Transverse colon (tissue), 4 donors: ENCODE measurements at regions not wholly inside any gene's neighbourhood (a gene's known extent, or its start where the extent isn't known, plus 50 kb on each side); places are given as distances from the start of the nearest gene placed in this dataset.
"Not testable (repeated sequence)": the region's sequence is repeated elsewhere in the genome, so short reads cannot be mapped to it uniquely, and the experiment has no call there.

Source experiments
- DNase-seq: peaks from one replicate; pipeline ENCODE4 v3.0.0-alpha.2; 2019
- H3K27ac ChIP-seq, 4 donors: fragments of 200-600 bp; sonication (generic); 2 replicates each; pipeline ENCODE4 v1.5.1; 2016 to 2018; ENCODE audit warnings: inconsistent platforms in 4 of 4
- H3K27me3 ChIP-seq: fragments of 200-600 bp; sonication (generic); 2 replicates; pipeline ENCODE4 v1.5.1; 2017; ENCODE audit warnings: inconsistent platforms
- H3K36me3 ChIP-seq, 4 donors: fragments of 200-600 bp; sonication (generic); 2 replicates each; pipeline ENCODE4 v1.5.1; 2017 to 2019; ENCODE audit warnings: inconsistent platforms in 4 of 4
- H3K4me1 ChIP-seq, 4 donors: fragments of 200-600 bp; sonication (generic); 2 replicates each; pipeline ENCODE4 v1.5.1; 2017 to 2020; ENCODE audit warnings: inconsistent platforms in 4 of 4
- H3K4me3 ChIP-seq, 4 donors: fragments of 200-600 bp; sonication (generic); 1 replicate in 1 of 4; 2 replicates in 3 of 4; pipeline versions ENCODE4 v1.5.1 to v1.6.1; 2017 to 2019; ENCODE audit warnings: inconsistent platforms in 4 of 4
- H3K9me3 ChIP-seq, 2 donors: fragments of 200-600 bp; sonication (generic); 2 replicates each; pipeline ENCODE4 v1.5.1; 2017 to 2019; ENCODE audit warnings: inconsistent platforms in 2 of 2
- CTCF ChIP-seq, 5 experiments: fragments of 200-600 bp in 3 of 5; fragments of 450-650 bp in 2 of 5; sonication (generic) in 3 of 5; IDR thresholded peaks; 1 replicate in 2 of 5; 2 replicates in 3 of 5; pipeline ENCODE4 v1.5.1; 2016 to 2017; ENCODE audit warnings: antibody characterized with exemption in 5 of 5, inconsistent platforms in 3 of 5, mild to moderate bottlenecking in 2 of 5, moderate library complexity in 1 of 5
- EP300 ChIP-seq: sonication (generic); formaldehyde crosslinking; IDR thresholded peaks from one replicate; pipeline ENCODE4 v1.6.1; 2017; ENCODE audit warnings: antibody characterized with exemption, low read depth
- POLR2A ChIP-seq: fragments of 450-650 bp; IDR thresholded peaks from one replicate; pipeline ENCODE4 v1.6.1; 2016; ENCODE audit warnings: antibody characterized with exemption, mild to moderate bottlenecking, moderate library complexity
- POLR2AphosphoS5 ChIP-seq, 3 donors: sonication (generic); formaldehyde crosslinking; IDR thresholded peaks; one replicate each; pipeline ENCODE4 v1.6.1; 2016; ENCODE audit warnings: antibody characterized with exemption in 3 of 3
- WGBS, 2 donors: methylation state at CpG; one replicate each; pipeline ENCODE4 v1.1.5; 2018; ENCODE audit warnings: low coverage in 1 of 2; 5-methylcytosine and 5-hydroxymethylcytosine counted together
- in situ Hi-C, 4 donors: fragments of 200-750 bp; cut with MboI; loops; one replicate each; pipeline versions ENCODE4 v1.15.0 to v1.15.1; 2017; ENCODE audit warnings: low sequenced_read_pairs in 3 of 4, low pct_ligation_motif_present in 1 of 4, low pct_unique_long_range_greater_than_20kb in 1 of 4
- intact Hi-C: fragments of 100-400 bp; cut with DNase I; formaldehyde crosslinking; loops from one replicate; pipeline ENCODE4 v1.15.1; 2023; ENCODE audit warnings: low total_unique reads
- small RNA-seq, 4 donors: library from RNA; depleted of rRNA; stranded (forward); fragments of <200 nt; gene quantifications; one replicate each; pipeline ENCODE3, GENCODE V24; 2016

DNA sequence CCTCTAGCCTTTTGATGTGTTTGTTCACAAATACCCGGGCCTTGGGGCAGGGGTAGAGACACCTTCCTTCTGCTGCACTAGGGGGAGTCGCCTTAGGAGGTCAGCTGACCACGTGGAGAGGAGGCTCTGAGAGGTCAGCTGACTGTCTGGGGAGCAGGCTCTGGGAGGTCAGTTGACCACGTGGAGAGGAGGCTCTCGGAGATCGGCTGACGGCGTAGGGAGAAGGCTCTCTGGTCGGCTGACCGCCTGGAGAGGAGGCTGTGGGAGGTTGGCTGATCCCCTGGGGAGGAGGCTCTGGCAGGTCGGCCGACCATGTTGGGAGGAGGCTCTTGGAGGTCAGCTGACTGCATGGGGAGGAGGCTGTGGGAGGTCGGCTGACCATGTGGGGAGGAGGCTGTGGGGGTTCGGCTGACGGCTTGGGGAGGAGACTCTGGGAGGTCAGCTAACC is 59.6 kb upstream of the LYZL1 start:
- Histone ChIP-seq H3K27me3 (no peaks in the 10 kb centered on the region), H3K36me3 (no peaks in the 10 kb centered on the region), H3K4me3 (no peak overlapping the region), H3K27ac (no peak overlapping the region), H3K9me3 (no peaks in the 10 kb centered on the region), H3K4me1 (no peaks in the 10 kb centered on the region)
- in situ Hi-C loops (no loop called here), intact Hi-C loops (no loop called here)
- 84% methylated on average over 15 of the region's 15 CpGs; no CpG with 5 or more reads in 1 of the 2 donors for WGBS, 2 donors
- TF ChIP-seq EP300 (no peak), CTCF (IDR thresholded peaks at IDR 0.05) (no peak), POLR2AphosphoS5 (IDR thresholded peaks at IDR 0.05) (no peak), POLR2A (no peak)
- DNase-seq, result no peak

GRCh38 chr10:29236910-29237309 is 52.0 kb upstream of the LYZL1 start:
- in situ Hi-C loops, H3K27me3 ChIP-seq, intact Hi-C loops, H3K4me1 ChIP-seq, H3K27ac ChIP-seq, H3K36me3 ChIP-seq, DNase-seq, H3K4me3 ChIP-seq, H3K9me3 ChIP-seq: not testable (repeated sequence)
- WGBS, 2 donors, result 83 to 89% methylated on average over 4 to 13 of the region's 13 CpGs

- WGBS, 2 donors, result 60 to 65% methylated on average over 2 to 5 of the region's 5 CpGs
- TF ChIP-seq EP300, result no peak
- no peak for TF ChIP-seq POLR2A
- TF ChIP-seq POLR2AphosphoS5 (IDR thresholded peaks at IDR 0.05), result no peak
- TF ChIP-seq CTCF (IDR thresholded peaks at IDR 0.05), result no peak
- Histone ChIP-seq H3K27ac (no peak overlapping the region), H3K27me3 (no peaks in the 10 kb centered on the region), H3K36me3 (no peaks in the 10 kb centered on the region), H3K4me1 (no peaks in the 10 kb centered on the region), H3K9me3 (no peaks in the 10 kb centered on the region), H3K4me3 (no peak overlapping the region)
- in situ Hi-C loops (no loop called here), intact Hi-C loops (no loop called here)
- DNase-seq, result no peak
Observed at GRCh38 chr10:29237786-29238185, 51.1 kb upstream of the LYZL1 start.

- Histone ChIP-seq H3K27me3 (no peaks in the 10 kb centered on the region), H3K9me3 (no peaks in the 10 kb centered on the region), H3K27ac (no peak overlapping the region), H3K36me3 (no peaks in the 10 kb centered on the region), H3K4me3 (no peak overlapping the region), H3K4me1 (no peaks in the 10 kb centered on the region)
- in situ Hi-C loops (no loop called here), intact Hi-C loops (no loop called here)
- TF ChIP-seq POLR2A (no peak), CTCF (IDR thresholded peaks at IDR 0.05) (no peak), EP300 (no peak), POLR2AphosphoS5 (IDR thresholded peaks at IDR 0.05) (no peak)
- 57 to 60% methylated on average over 3 of the region's 3 CpGs for WGBS, 2 donors
- no peak for DNase-seq
Observed at GRCh38 chr10:29238523-29239135, 50.2 kb upstream of the LYZL1 start.

Small RNA genes lying in the stretch of these regions (small RNA-seq; reads per million reads assigned to genes)
- gene AL355376.1, result 0 reads per million in 4 donors
- 0 to 0.12 (median 0) reads per million in 4 donors for gene AL355376.2
- 0 to 0.28 (median 0.15) reads per million in 4 donors for gene RNA5SP308
- 0 reads per million in 4 donors for gene RNU6-270P
